ENCODE measurements at regions not wholly inside any gene's neighbourhood (a gene's known extent, or its start where the extent isn't known, plus 50 kb on each side); places are given as distances from the start of the nearest gene placed in this dataset.

GRCh38 chr11:44493930-44494329 lies 71.5 kb upstream of the CD82 start:
- no peak for DNase-seq (ENCODE audit: low spot score)

DNA sequence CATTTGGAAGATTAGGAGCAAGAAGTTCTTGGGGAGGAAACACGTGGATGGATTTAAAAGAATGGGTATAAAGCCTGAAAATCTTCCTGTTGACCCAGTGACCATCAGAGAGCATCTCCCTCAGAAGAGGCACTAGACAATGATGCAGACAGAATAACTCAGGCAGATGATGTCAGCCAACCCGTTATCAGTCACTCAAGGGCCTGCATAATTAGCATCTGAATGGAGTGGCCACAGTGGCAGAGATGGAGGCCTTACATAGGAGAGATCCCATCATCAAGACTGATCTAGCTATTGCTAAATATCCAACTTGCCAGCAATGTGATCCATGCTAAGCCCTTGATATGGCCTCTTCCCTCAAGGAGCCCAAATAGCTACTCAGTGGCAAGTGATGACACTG lies 70.7 kb upstream of the CD82 start:
- no peak for DNase-seq (ENCODE audit: low spot score)

DNA sequence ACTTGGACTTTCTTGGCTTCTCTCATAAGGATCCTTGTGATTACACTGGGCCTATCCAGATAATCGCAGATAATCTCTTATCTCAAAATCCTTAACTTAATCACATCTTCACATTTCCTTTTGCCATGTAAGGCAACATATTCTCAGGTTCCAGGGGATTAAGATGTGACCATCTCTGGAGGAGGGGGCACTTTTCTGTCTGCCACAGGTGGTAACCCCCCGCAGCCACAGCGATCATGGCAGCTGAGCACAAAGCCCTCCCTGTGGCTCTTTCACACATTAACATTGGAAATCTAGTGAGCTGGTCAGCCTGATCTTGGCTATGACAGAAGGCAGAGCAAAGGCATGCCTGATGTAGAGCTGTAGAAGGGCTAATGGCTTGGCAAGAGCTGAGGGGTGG lies 69.1 kb upstream of the CD82 start:
- DNase-seq (ENCODE audit: low spot score), result no peak

GRCh38 chr11:44498089-44498871 lies 67.2 kb upstream of the CD82 start:
- no peak for DNase-seq (ENCODE audit: low spot score)

DNA sequence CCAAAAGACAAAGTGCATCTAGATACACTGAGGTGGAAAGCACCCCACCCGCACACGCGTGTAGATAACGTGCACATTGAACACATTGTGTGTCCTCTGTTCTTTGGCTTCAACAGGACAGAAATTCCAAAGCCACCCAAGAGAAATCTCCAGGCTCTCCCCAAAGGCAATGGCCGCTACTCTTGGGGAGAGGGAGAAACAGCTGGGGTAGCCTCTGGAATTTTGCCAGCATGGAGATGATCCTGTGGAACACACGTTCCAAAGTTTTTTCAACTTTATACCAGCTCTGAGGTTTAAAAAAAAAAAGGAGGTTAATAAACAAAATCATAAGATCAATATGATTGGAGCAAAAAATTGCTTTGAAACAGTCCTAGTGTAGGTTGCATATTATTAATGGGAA lies 63.0 kb upstream of the CD82 start:
- DNase-seq (ENCODE audit: low spot score), result no peak

GRCh38 chr11:44505581-44506054 lies 59.8 kb upstream of the CD82 start:
- DNase-seq (ENCODE audit: low spot score), result no peak

DNA sequence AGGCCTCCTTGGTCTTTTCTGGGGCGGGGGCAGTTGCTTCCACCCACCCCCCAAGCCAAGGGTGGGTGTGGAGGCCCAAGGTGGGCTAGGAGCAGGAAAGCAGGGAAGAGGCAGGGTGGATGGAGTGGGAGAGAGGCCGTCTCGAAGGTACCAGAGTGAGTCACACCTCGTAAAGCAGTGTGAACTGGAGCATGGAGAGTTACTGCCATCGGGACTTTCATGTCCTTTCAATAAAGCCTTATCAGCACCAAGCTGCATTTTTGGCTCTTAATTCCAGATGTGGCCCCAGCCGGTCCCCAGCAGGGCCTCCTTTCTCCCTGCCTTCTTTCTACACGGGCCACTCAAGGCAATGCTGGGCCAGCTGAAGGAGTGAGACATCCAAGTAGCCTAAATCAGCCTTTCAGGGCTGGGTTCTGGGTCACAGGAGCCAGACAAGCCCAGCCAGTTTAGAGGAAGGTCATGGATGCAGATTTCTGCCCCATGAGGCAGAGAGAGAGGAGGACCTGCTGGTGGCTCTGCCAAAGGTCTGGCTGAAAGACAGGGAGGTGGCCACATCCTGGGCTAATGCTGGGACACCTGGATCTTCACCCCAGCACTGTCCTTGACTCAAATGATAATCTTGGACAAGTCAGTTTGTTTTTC lies 59.0 kb upstream of the CD82 start:
- no peak for DNase-seq (ENCODE audit: low spot score)

- DNase-seq (ENCODE audit: low spot score), result no peak
Measured at GRCh38 chr11:44507491-44507890, 58.0 kb upstream of the CD82 start.

- no peak for DNase-seq (ENCODE audit: low spot score)
Measured at GRCh38 chr11:44507896-44508445, 57.5 kb upstream of the CD82 start.

GRCh38 chr11:44509296-44509695 lies 56.2 kb upstream of the CD82 start:
- DNase-seq (ENCODE audit: low spot score), result peak; percentile 58

DNA sequence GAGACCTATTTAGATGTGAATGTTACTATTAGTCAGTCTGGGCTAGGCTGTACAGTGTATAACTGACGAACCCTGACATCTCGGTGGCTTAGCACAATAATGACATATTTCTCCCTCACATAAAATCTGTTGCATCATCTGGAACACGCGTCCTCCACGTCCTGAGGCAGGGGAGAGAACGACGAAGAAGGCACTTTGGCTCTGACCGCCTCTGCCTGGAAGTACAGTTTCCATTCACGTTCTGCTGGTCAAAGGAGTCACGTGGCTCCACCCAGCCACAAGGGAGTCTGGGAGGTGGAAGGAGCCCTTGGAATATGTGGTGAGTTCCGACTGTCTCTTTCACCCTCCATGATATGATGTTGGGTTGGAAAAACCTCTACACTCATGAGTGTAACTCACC lies 55.1 kb upstream of the CD82 start:
- DNase-seq (ENCODE audit: low spot score), result no peak

- DNase-seq (ENCODE audit: low spot score), result no peak
Measured at GRCh38 chr11:44512818-44513217, 52.6 kb upstream of the CD82 start.

DNA sequence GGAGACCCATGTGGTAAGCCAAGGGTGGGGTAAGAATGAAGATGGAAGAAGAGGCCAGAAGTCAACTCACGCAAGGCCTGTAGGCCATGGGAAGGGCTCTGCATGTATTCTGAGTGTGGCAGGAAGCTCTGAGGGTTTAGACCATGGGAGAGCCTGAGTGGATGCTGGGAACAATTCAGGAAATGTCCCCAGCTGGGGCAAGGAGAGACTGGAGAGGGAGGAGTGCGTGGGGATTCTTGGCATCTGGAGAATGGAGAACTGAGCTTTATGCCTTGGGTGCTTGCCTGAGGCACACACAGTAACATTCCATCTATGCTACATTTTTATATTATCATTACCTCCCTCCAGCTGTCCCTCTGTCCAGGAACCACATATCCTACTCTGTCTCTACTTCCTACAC lies 50.4 kb upstream of the CD82 start:
- no peak for DNase-seq (ENCODE audit: low spot score)

Data from ecto neural progenitor cell (in vitro differentiated cells).